H9 (cell line): ENCODE measurements at regions not wholly inside any gene's neighbourhood (a gene's known extent, or its start where the extent isn't known, plus 50 kb on each side); places are given as distances from the start of the nearest gene placed in this dataset.

Experiments
- DNase-seq: peaks from one replicate; pipeline ENCODE4 v3.0.0-alpha.2; 2017
- H2AFZ ChIP-seq: one replicate; pipeline ENCODE4 v1.6.1; 2013; ENCODE audit warnings: mild to moderate bottlenecking, low read length, control low read depth, moderate library complexity
- H2AK5ac ChIP-seq: 2 replicates; pipeline ENCODE4 v1.6.1; 2013; ENCODE audit warnings: low read length, control low read depth, mixed read lengths; ENCODE audit not compliant: insufficient read length
- H2BK120ac ChIP-seq: one replicate; pipeline ENCODE4 v1.6.1; 2013; ENCODE audit warnings: low read depth, mild to moderate bottlenecking, low read length, control low read depth, inconsistent platforms; ENCODE audit not compliant: poor library complexity, severe bottlenecking
- H2BK12ac ChIP-seq: 2 replicates; pipeline ENCODE4 v1.6.1; 2013; ENCODE audit warnings: low read length, control low read depth, mixed read lengths, low read depth; ENCODE audit not compliant: insufficient read length
- H2BK15ac ChIP-seq: 2 replicates; pipeline ENCODE4 v1.6.1; 2013; ENCODE audit warnings: low read depth, low read length, control low read depth
- H2BK20ac ChIP-seq: one replicate; pipeline ENCODE4 v1.6.1; 2013; ENCODE audit warnings: low read depth, mild to moderate bottlenecking, low read length, control low read depth, inconsistent platforms; ENCODE audit not compliant: poor library complexity, severe bottlenecking
- H2BK5ac ChIP-seq: 2 replicates; pipeline ENCODE4 v1.6.1; 2013; ENCODE audit warnings: low read length, control low read depth, mixed read lengths; ENCODE audit not compliant: insufficient read length
- H3K14ac ChIP-seq: 2 replicates; pipeline ENCODE4 v1.6.1; 2013; ENCODE audit warnings: low read length, control low read depth; ENCODE audit not compliant: insufficient read depth
- H3K18ac ChIP-seq: 2 replicates; pipeline ENCODE4 v1.6.1; 2013; ENCODE audit warnings: low read depth, mild to moderate bottlenecking, mixed read lengths, low read length, control low read depth; ENCODE audit not compliant: insufficient read length
- H3K23ac ChIP-seq: 2 replicates; pipeline ENCODE4 v1.6.1; 2013; ENCODE audit warnings: low read length, control low read depth, mixed read lengths, low read depth; ENCODE audit not compliant: insufficient read length
- H3K23me2 ChIP-seq: 2 replicates; pipeline ENCODE4 v1.6.1; 2013; ENCODE audit warnings: low read depth, mild to moderate bottlenecking, mixed read lengths, low read length, control low read depth; ENCODE audit not compliant: insufficient read length, poor library complexity, severe bottlenecking
- H3K27ac ChIP-seq: 2 replicates; pipeline ENCODE4 v1.5.1; 2013; ENCODE audit warnings: low read length, control low read depth, mixed read lengths, low read depth; ENCODE audit not compliant: insufficient read length
- H3K27me3 ChIP-seq: 2 replicates; pipeline ENCODE4 v1.6.1; 2013; ENCODE audit warnings: low read length, control low read depth, inconsistent platforms; ENCODE audit not compliant: insufficient read depth
- H3K4ac ChIP-seq: 2 replicates; pipeline ENCODE4 v1.6.1; 2013; ENCODE audit warnings: low read depth, mild to moderate bottlenecking, control low read depth, inconsistent platforms, low read length, moderate library complexity
- H3K4me1 ChIP-seq: 2 replicates; pipeline ENCODE4 v1.6.1; 2013; ENCODE audit warnings: low read length, control low read depth, inconsistent platforms; ENCODE audit not compliant: insufficient read depth
- H3K4me2 ChIP-seq: 2 replicates; pipeline ENCODE4 v1.6.1; 2013; ENCODE audit warnings: low read length, control low read depth, mixed read lengths; ENCODE audit not compliant: insufficient read length, insufficient read depth
- H3K56ac ChIP-seq: 2 replicates; pipeline ENCODE4 v1.6.1; 2013; ENCODE audit warnings: low read depth, mild to moderate bottlenecking, mixed read lengths, low read length, control low read depth; ENCODE audit not compliant: insufficient read length
- H3K79me1 ChIP-seq: 2 replicates; pipeline ENCODE4 v1.6.1; 2013; ENCODE audit warnings: low read depth, mild to moderate bottlenecking, moderate library complexity, low read length, control low read depth, inconsistent platforms; ENCODE audit not compliant: insufficient read depth, poor library complexity, severe bottlenecking
- H3K79me2 ChIP-seq: 2 replicates; pipeline ENCODE4 v1.6.1; 2013; ENCODE audit warnings: low read length, control low read depth, inconsistent platforms; ENCODE audit not compliant: insufficient read depth
- H3K9ac ChIP-seq: 2 replicates; pipeline ENCODE4 v1.6.1; 2013; ENCODE audit warnings: low read length, control low read depth, mixed read lengths; ENCODE audit not compliant: insufficient read length; ENCODE audit errors: extremely low read depth
- H3K9me3 ChIP-seq: one replicate; pipeline ENCODE4 v1.6.1; 2013; ENCODE audit warnings: low read depth, low read length, inconsistent platforms; ENCODE audit not compliant: control insufficient read depth
- H3T11ph ChIP-seq: one replicate; pipeline ENCODE4 v1.6.1; 2013; ENCODE audit warnings: mild to moderate bottlenecking, low read length, control low read depth, inconsistent platforms
- H4K20me1 ChIP-seq: one replicate; pipeline ENCODE4 v1.6.1; 2013; ENCODE audit not compliant: control insufficient read depth, insufficient read length, insufficient read depth
- H4K5ac ChIP-seq: 2 replicates; pipeline ENCODE4 v1.6.1; 2013; ENCODE audit warnings: low read depth, mild to moderate bottlenecking, mixed read lengths, low read length, control low read depth; ENCODE audit not compliant: insufficient read length
- H4K8ac ChIP-seq: replicated peaks from 2 replicates; pipeline ENCODE4 v1.6.1; 2013; ENCODE audit warnings: low read length, control low read depth, mixed read lengths, low read depth; ENCODE audit not compliant: insufficient read length
- H4K91ac ChIP-seq: 2 replicates; pipeline ENCODE4 v1.6.1; 2013; ENCODE audit warnings: low read depth, mild to moderate bottlenecking, moderate library complexity, mixed read lengths, low read length, control low read depth; ENCODE audit not compliant: insufficient read length
- H3K27ac Mint-ChIP-seq, 3 experiments: 2 replicates in 2 of 3; 3 replicates in 1 of 3; pipeline ENCODE4 v1.8.0; 2020 to 2021; ENCODE audit warnings: mixed read lengths in 3 of 3, mild to moderate bottlenecking in 1 of 3, moderate library complexity in 1 of 3
- H3K27me3 Mint-ChIP-seq: 2 replicates; pipeline ENCODE4 v1.8.0; 2021; ENCODE audit warnings: low read depth, mild to moderate bottlenecking, moderate library complexity, mixed read lengths
- H3K36me3 Mint-ChIP-seq, 3 experiments: 2 replicates in 2 of 3; 3 replicates in 1 of 3; pipeline ENCODE4 v1.8.0; 2020 to 2021; ENCODE audit warnings: low read depth in 3 of 3, mixed read lengths in 3 of 3; ENCODE audit not compliant: insufficient read depth in 1 of 3
- H3K4me1 Mint-ChIP-seq, 2 experiments: 2 replicates each; pipeline ENCODE4 v1.8.0; 2020; ENCODE audit warnings: mixed read lengths in 2 of 2
- H3K4me3 Mint-ChIP-seq, 2 experiments: 2 replicates in 1 of 2; 3 replicates in 1 of 2; pipeline ENCODE4 v1.8.0; 2020 to 2021; ENCODE audit warnings: mild to moderate bottlenecking in 2 of 2, mixed read lengths in 2 of 2, moderate library complexity in 1 of 2
- H3K9me3 Mint-ChIP-seq, 2 experiments: 2 replicates in 1 of 2; 3 replicates in 1 of 2; pipeline ENCODE4 v1.8.0; 2020; ENCODE audit warnings: mild to moderate bottlenecking in 2 of 2, mixed read lengths in 2 of 2, moderate library complexity in 1 of 2
- CTCF ChIP-seq: fragments of 200-600 bp; sonication (generic); conservative IDR thresholded peaks from 3 replicates; pipeline ENCODE4 v1.8.0; 2021; ENCODE audit warnings: antibody characterized with exemption, mild to moderate bottlenecking
- WGBS: extraction: QIAGEN DNeasy Blood & Tissue Kit; methylation state at CpG from one replicate; pipeline ENCODE4 v1.1.7; 2013; ENCODE audit warnings: missing lambda C conversion rate, low lambda C conversion rate, mixed read lengths; ENCODE audit not compliant: insufficient read length; ENCODE audit errors: extremely low coverage; 5-methylcytosine and 5-hydroxymethylcytosine counted together

DNA sequence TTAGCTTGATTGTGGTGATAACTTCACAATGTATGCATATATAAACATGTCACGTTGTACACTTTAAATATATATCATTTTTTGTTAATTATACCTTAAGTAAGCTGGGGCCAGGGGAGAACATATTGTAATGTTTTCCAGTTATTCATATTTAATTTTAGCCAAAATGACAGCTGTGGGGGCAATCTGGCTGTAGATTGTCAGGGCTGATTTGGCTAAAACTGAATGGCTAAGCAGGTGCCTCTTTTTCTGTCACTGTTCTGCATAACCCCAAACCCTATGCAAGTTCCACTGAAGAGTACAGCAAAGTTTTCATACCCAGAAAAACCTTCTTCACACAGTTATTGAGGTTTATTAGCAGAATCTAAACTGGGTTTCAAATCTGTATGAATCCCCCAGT is 318.2 kb downstream of the PTPRC start:
- H3K14ac ChIP-seq = no peak overlapping the region
- no peak overlapping the region for H2BK120ac ChIP-seq
- no peak overlapping the region for H3K56ac ChIP-seq
- H3K23ac ChIP-seq = no peak overlapping the region
- no peak for DNase-seq
- H2BK5ac ChIP-seq = no peak overlapping the region
- H3K18ac ChIP-seq = no peak overlapping the region
- TF ChIP-seq CTCF = no peak
- no peak overlapping the region for H3K9ac ChIP-seq
- H3K27ac Mint-ChIP-seq = no peak overlapping the region
- H2BK15ac ChIP-seq = no peak overlapping the region
- no peaks in the 10 kb centered on the region for H4K20me1 ChIP-seq
- no peaks in the 10 kb centered on the region for H3K27me3 Mint-ChIP-seq
- no peaks in the 10 kb centered on the region for H3K4me1 ChIP-seq
- H3T11ph ChIP-seq = no peak overlapping the region
- no peak overlapping the region for H2AK5ac ChIP-seq
- H3K23me2 ChIP-seq = no peaks in the 10 kb centered on the region
- no peaks in the 10 kb centered on the region for H3K27me3 ChIP-seq
- no peaks in the 10 kb centered on the region for H3K79me1 ChIP-seq
- H3K4me1 Mint-ChIP-seq = no peaks in the 10 kb centered on the region
- no peaks in the 10 kb centered on the region for H3K36me3 Mint-ChIP-seq
- H3K79me2 ChIP-seq = no peaks in the 10 kb centered on the region
- H2BK20ac ChIP-seq = no peak overlapping the region
- no peak overlapping the region for H3K4ac ChIP-seq
- H3K4me2 ChIP-seq = no peak overlapping the region
- H3K9me3 ChIP-seq = no peaks in the 10 kb centered on the region
- H4K8ac ChIP-seq = no peak overlapping the region
- no CpG with 5 or more reads among the region's 1 CpG for WGBS
- no peak overlapping the region for H4K91ac ChIP-seq
- no peak overlapping the region for H3K27ac ChIP-seq
- peaks cover 5 to 6% of the 10 kb centered on the region in 2 experiments; a peak in 4 of 5 replicates for H3K9me3 Mint-ChIP-seq
- no peak overlapping the region for H2AFZ ChIP-seq
- no peak overlapping the region for H2BK12ac ChIP-seq
- no peak overlapping the region for H3K4me3 Mint-ChIP-seq
- no peak overlapping the region for H4K5ac ChIP-seq
